H1 (cell line): ENCODE measurements at regions not wholly inside any gene's neighbourhood (a gene's known extent, or its start where the extent isn't known, plus 50 kb on each side); places are given as distances from the start of the nearest gene placed in this dataset.

Experiments used
- CTCF ChIA-PET: fragments of 300-600 bp; sonication (Branson Sonifier 250); formaldehyde crosslinking; loops from one replicate; lab custom pipeline; 2021; ENCODE audit not compliant: partially characterized antibody; lab: Charles Lee
- POLR2A ChIA-PET: fragments of 300-600 bp; sonication (Branson Sonifier 250); formaldehyde crosslinking; loops from one replicate; lab custom pipeline; 2021; ENCODE audit warnings: inconsistent platforms; ENCODE audit not compliant: partially characterized antibody; lab: Charles Lee
- DNase-seq, 2 experiments: peaks; one replicate each; pipeline versions ENCODE4 v3.0.0 to v3.0.0-alpha.2; 2010 to 2022; ENCODE audit warnings: low spot score in 2 of 2, low read depth in 1 of 2, mixed read lengths in 1 of 2
- FAIRE-seq: peaks from 2 replicates; lab custom pipeline; 2011; peaks lifted over from hg19 to GRCh38; lab: Jason Lieb, UNC
- H2AFZ ChIP-seq: 2 replicates; pipeline ENCODE4 v1.8.1; 2012; ENCODE audit warnings: low read length, inconsistent platforms
- H2AK5ac ChIP-seq: 2 replicates; pipeline ENCODE4 v1.6.1; 2013; ENCODE audit warnings: low read depth, low read length
- H2BK120ac ChIP-seq: replicated peaks from 2 replicates; pipeline ENCODE3; 2013; ENCODE audit warnings: low read depth, low read length, inconsistent platforms
- H2BK12ac ChIP-seq: 2 replicates; pipeline ENCODE4 v1.6.1; 2013; ENCODE audit warnings: low read depth, low read length
- H2BK15ac ChIP-seq: 2 replicates; pipeline ENCODE4 v1.6.1; 2013; ENCODE audit warnings: low read length
- H2BK20ac ChIP-seq: 2 replicates; pipeline ENCODE4 v1.6.1; 2013; ENCODE audit warnings: low read length
- H2BK5ac ChIP-seq: 2 replicates; pipeline ENCODE4 v1.6.1; 2013; ENCODE audit warnings: low read depth, low read length
- H3K14ac ChIP-seq: 2 replicates; pipeline ENCODE4 v1.6.1; 2013; ENCODE audit warnings: inconsistent platforms; ENCODE audit not compliant: insufficient read length
- H3K18ac ChIP-seq: 2 replicates; pipeline ENCODE4 v1.6.1; 2013; ENCODE audit warnings: low read length; ENCODE audit errors: extremely low read depth
- H3K23ac ChIP-seq: 2 replicates; pipeline ENCODE4 v1.6.1; 2013; ENCODE audit warnings: inconsistent platforms; ENCODE audit not compliant: insufficient read length
- H3K23me2 ChIP-seq: 2 replicates; pipeline ENCODE4 v1.6.1; 2013; ENCODE audit warnings: low read depth, low read length
- H3K27ac ChIP-seq: 2 replicates; pipeline ENCODE4 v1.6.1; 2011; ENCODE audit warnings: low read depth, low read length, inconsistent platforms
- H3K27me3 ChIP-seq, 4 experiments: replicated peaks in 1 of 4; 1 replicate in 1 of 4; 2 replicates in 3 of 4; pipeline versions ENCODE4 v1.6.1 to v1.8.1; 2011 to 2013; ENCODE audit warnings: low read length in 3 of 4, mild to moderate bottlenecking in 3 of 4, inconsistent platforms in 2 of 4, mixed read lengths in 2 of 4, moderate library complexity in 1 of 4; ENCODE audit not compliant: control insufficient read depth in 3 of 4, insufficient read depth in 3 of 4; ENCODE audit errors: extremely low read depth in 1 of 4
- H3K36me3 ChIP-seq, 4 experiments: 2 replicates each; pipeline versions ENCODE4 v1.6.1 to v1.8.1; 2011 to 2013; ENCODE audit warnings: mild to moderate bottlenecking in 4 of 4, low read length in 3 of 4, moderate library complexity in 2 of 4, control low read depth in 1 of 4, inconsistent platforms in 1 of 4; ENCODE audit not compliant: insufficient read depth in 4 of 4, control insufficient read depth in 2 of 4
- H3K4ac ChIP-seq: replicated peaks from 2 replicates; pipeline ENCODE3; 2013; ENCODE audit warnings: low read length, low read depth, mixed read lengths, inconsistent platforms; ENCODE audit not compliant: insufficient read length
- H3K4me1 ChIP-seq, 4 experiments: replicated peaks in 1 of 4; 1 replicate in 1 of 4; 2 replicates in 3 of 4; pipeline versions ENCODE4 v1.6.1 to v1.8.1; 2011 to 2013; ENCODE audit warnings: low read length in 3 of 4, inconsistent platforms in 2 of 4, mixed read lengths in 1 of 4; ENCODE audit not compliant: insufficient read depth in 4 of 4, control insufficient read depth in 3 of 4
- H3K4me2 ChIP-seq, 2 experiments: 2 replicates each; pipeline versions ENCODE4 v1.6.1 to v1.8.1; 2011 to 2013; ENCODE audit warnings: low read depth in 2 of 2, low read length in 2 of 2, control low read depth in 1 of 2, inconsistent platforms in 1 of 2, mild to moderate bottlenecking in 1 of 2; ENCODE audit not compliant: insufficient read depth in 1 of 2
- H3K4me3 ChIP-seq, 4 experiments: fragments of 200-600, 300-600 bp in 1 of 4; sonication (generic), shearing (Covaris generic), sonication (Bioruptor Twin) in 1 of 4; 2 replicates each; pipeline versions ENCODE4 v1.5.1 to v1.8.1; 2011 to 2016; ENCODE audit warnings: low read length in 4 of 4, low read depth in 3 of 4, control low read depth in 2 of 4, inconsistent platforms in 2 of 4, mild to moderate bottlenecking in 2 of 4, mixed read lengths in 1 of 4, moderate library complexity in 1 of 4; ENCODE audit not compliant: insufficient read depth in 2 of 4; ENCODE audit errors: extremely low read depth in 1 of 4
- H3K56ac ChIP-seq: replicated peaks from 2 replicates; pipeline ENCODE3; 2013; ENCODE audit warnings: low read depth, mild to moderate bottlenecking, mixed read lengths, low read length, inconsistent platforms; ENCODE audit not compliant: insufficient read length
- H3K79me1 ChIP-seq: 2 replicates; pipeline ENCODE4 v1.6.1; 2013; ENCODE audit warnings: low read depth, low read length, control low read depth
- H3K79me2 ChIP-seq, 2 experiments: 2 replicates each; pipeline versions ENCODE4 v1.6.1 to v1.8.1; 2012 to 2013; ENCODE audit warnings: low read length in 2 of 2, mild to moderate bottlenecking in 2 of 2, inconsistent platforms in 1 of 2; ENCODE audit not compliant: insufficient read depth in 2 of 2, control insufficient read depth in 1 of 2
- H3K9ac ChIP-seq, 4 experiments: replicated peaks in 1 of 4; 1 replicate in 1 of 4; 2 replicates in 3 of 4; pipeline versions ENCODE4 v1.6.1 to v1.8.1; 2011 to 2013; ENCODE audit warnings: low read depth in 3 of 4, low read length in 3 of 4, control low read depth in 2 of 4, mild to moderate bottlenecking in 2 of 4, moderate library complexity in 2 of 4, inconsistent platforms in 1 of 4; ENCODE audit errors: extremely low read depth in 1 of 4
- H3K9me3 ChIP-seq, 2 experiments: 2 replicates each; pipeline versions ENCODE4 v1.6.1 to v1.8.1; 2012 to 2013; ENCODE audit warnings: mild to moderate bottlenecking in 2 of 2, moderate library complexity in 2 of 2, control low read depth in 1 of 2, inconsistent platforms in 1 of 2, low read depth in 1 of 2, low read length in 1 of 2, mixed read lengths in 1 of 2; ENCODE audit not compliant: insufficient read depth in 2 of 2
- H4K20me1 ChIP-seq, 2 experiments: replicated peaks in 1 of 2; 2 replicates each; pipeline versions ENCODE3 to v1.8.1; 2011 to 2013; ENCODE audit warnings: inconsistent platforms in 2 of 2, low read length in 2 of 2, mild to moderate bottlenecking in 1 of 2; ENCODE audit not compliant: insufficient read depth in 2 of 2, control insufficient read depth in 1 of 2
- H4K5ac ChIP-seq: 2 replicates; pipeline ENCODE4 v1.6.1; 2013; ENCODE audit warnings: low read length, low read depth, mixed read lengths, inconsistent platforms; ENCODE audit not compliant: insufficient read length
- H4K8ac ChIP-seq: 2 replicates; pipeline ENCODE4 v1.8.0; 2013; ENCODE audit warnings: mild to moderate bottlenecking, moderate library complexity, low read length, inconsistent platforms; ENCODE audit not compliant: insufficient read depth; ENCODE audit errors: extremely low read depth
- H4K91ac ChIP-seq: replicated peaks from 2 replicates; pipeline ENCODE3; 2013; ENCODE audit warnings: low read length, mixed read lengths, inconsistent platforms; ENCODE audit not compliant: insufficient read length
- CBX5 ChIP-seq: fragments of 300-800, 300-1000 bp; sonication (generic); IDR thresholded peaks from 2 replicates; pipeline ENCODE4 v1.7.1; 2016; ENCODE audit warnings: antibody characterized with exemption, low read length, low read depth
- CBX8 ChIP-seq: fragments of 300-800, 300-1000 bp; sonication (generic); IDR thresholded peaks from 2 replicates; pipeline ENCODE4 v1.7.1; 2016; ENCODE audit warnings: low read depth, low read length, borderline replicate concordance
- CHD1 ChIP-seq: IDR thresholded peaks from 2 replicates; pipeline ENCODE4 v1.6.1; 2012; ENCODE audit warnings: low read depth, low read length, improper control_type of control experiment
- FOSL1 ChIP-seq: IDR thresholded peaks from 2 replicates; pipeline ENCODE4 v1.6.1; 2011; ENCODE audit warnings: mild to moderate bottlenecking, low read depth, low read length, moderate library complexity; ENCODE audit not compliant: insufficient read depth
- JUND ChIP-seq: IDR thresholded peaks from 2 replicates; pipeline ENCODE4 v1.6.1; 2011; ENCODE audit warnings: mild to moderate bottlenecking, improper control_type of control experiment, low read length
- NANOG ChIP-seq: IDR thresholded peaks from 2 replicates; pipeline ENCODE4 v1.6.1; 2011; ENCODE audit warnings: low read length, low read depth, mild to moderate bottlenecking, inconsistent platforms; ENCODE audit not compliant: insufficient read depth, poor library complexity, severe bottlenecking
- RBBP5 ChIP-seq: IDR thresholded peaks from 2 replicates; pipeline ENCODE4 v1.7.1; 2012; ENCODE audit warnings: low read depth, mild to moderate bottlenecking, inconsistent platforms, low read length, moderate library complexity, borderline replicate concordance
- RFX5 ChIP-seq: IDR thresholded peaks from 2 replicates; pipeline ENCODE4 v1.6.1; 2011; ENCODE audit warnings: low read depth, low read length, improper control_type of control experiment, borderline replicate concordance
- SIN3A ChIP-seq, 2 experiments: IDR thresholded peaks in 1 of 2; conservative IDR thresholded peaks in 1 of 2; 2 replicates each; pipeline ENCODE4 v1.6.1; 2011 to 2012; ENCODE audit warnings: low read length in 2 of 2, improper control_type of control experiment in 1 of 2, low read depth in 1 of 2, mild to moderate bottlenecking in 1 of 2
- SP4 ChIP-seq: IDR thresholded peaks from 2 replicates; pipeline ENCODE4 v1.6.1; 2012; ENCODE audit warnings: low read length, inconsistent platforms
- TF ChIP-seq, protein P1 (sequence below), 3 experiments: IDR thresholded peaks; 1 replicate in 2 of 3; 2 replicates in 1 of 3; pipeline versions ENCODE4 v1.5.1 to v1.6.1; 2011; ENCODE audit warnings: low read length in 3 of 3, mild to moderate bottlenecking in 3 of 3, inconsistent platforms in 2 of 3, low read depth in 1 of 3, moderate library complexity in 1 of 3; ENCODE audit not compliant: insufficient read depth in 1 of 3; ENCODE audit errors: control extremely low read depth in 1 of 3
- TF ChIP-seq, protein P2 (sequence below): IDR thresholded peaks from 2 replicates; pipeline ENCODE4 v1.6.1; 2012; ENCODE audit warnings: inconsistent platforms

DNA sequence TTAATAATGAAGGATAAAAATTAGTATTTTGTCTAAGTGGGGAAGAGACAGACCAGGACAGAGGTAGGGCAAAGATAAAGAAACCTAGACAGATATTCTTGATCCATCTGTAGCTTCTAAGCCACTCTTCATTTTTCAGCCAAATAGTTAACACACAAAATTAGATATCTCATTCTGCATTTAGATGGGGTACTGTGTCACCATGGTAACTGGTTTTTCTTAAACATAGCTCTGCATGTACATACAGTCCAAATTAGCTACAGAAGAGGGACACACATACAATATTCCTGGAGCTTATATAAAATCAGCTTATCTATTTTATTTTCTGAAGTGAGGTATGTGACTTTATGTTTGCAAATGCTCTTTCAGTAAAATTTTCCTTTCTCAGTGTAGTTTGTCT, 393.7 kb downstream of the PPP3CA start:
- no peak overlapping the region for H3K4ac ChIP-seq
- H3K27me3 ChIP-seq: no peaks in the 10 kb centered on the region; a peak in 1 of 7 replicates
- H4K91ac ChIP-seq: no peak overlapping the region
- H3K23me2 ChIP-seq: peaks cover 2% of the 10 kb centered on the region; the same call in 1 of the 2 replicates
- H2BK5ac ChIP-seq: no peak overlapping the region
- no peak overlapping the region for H3K4me2 ChIP-seq
- no peak overlapping the region for H2AK5ac ChIP-seq
- no peak overlapping the region for H2AFZ ChIP-seq
- no peak overlapping the region for H3K14ac ChIP-seq
- H3K18ac ChIP-seq: no peak overlapping the region
- no peak overlapping the region for H3K9ac ChIP-seq
- H3K4me1 ChIP-seq: peaks cover 0 to 3% (median under 1%) of the 10 kb centered on the region in 4 experiments; a peak in 2 of 7 replicates
- no peak for FAIRE-seq
- H3K4me3 ChIP-seq: no peak overlapping the region
- no peak overlapping the region for H2BK20ac ChIP-seq
- no peak for DNase-seq
- ChIA-PET CTCF (interaction anchor here (0.8 to 1.5 kb wide), 4 partner anchors 11 to 105 kb away, joined by 3 to 4 read pairs (median 3); no protein-coding TSS in a partner anchor), POLR2A (no interaction called here)
- no peaks in the 10 kb centered on the region for H3K36me3 ChIP-seq
- no peak overlapping the region for H3K23ac ChIP-seq
- no peaks in the 10 kb centered on the region for H3K9me3 ChIP-seq
- H3K79me2 ChIP-seq: no peaks in the 10 kb centered on the region
- no peaks in the 10 kb centered on the region for H3K79me1 ChIP-seq
- no peak overlapping the region for H4K8ac ChIP-seq
- no peak overlapping the region for H4K5ac ChIP-seq
- no peak for TF ChIP-seq SP4
- no peak for TF ChIP-seq SIN3A (conservative IDR thresholded peaks at IDR 0.05 in 1 of 2, IDR thresholded peaks at IDR 0.05 in 1 of 2; ENCODE audit: low read depth in 1 of 2, low read length in 2 of 2)
- TF ChIP-seq, protein P1, sequence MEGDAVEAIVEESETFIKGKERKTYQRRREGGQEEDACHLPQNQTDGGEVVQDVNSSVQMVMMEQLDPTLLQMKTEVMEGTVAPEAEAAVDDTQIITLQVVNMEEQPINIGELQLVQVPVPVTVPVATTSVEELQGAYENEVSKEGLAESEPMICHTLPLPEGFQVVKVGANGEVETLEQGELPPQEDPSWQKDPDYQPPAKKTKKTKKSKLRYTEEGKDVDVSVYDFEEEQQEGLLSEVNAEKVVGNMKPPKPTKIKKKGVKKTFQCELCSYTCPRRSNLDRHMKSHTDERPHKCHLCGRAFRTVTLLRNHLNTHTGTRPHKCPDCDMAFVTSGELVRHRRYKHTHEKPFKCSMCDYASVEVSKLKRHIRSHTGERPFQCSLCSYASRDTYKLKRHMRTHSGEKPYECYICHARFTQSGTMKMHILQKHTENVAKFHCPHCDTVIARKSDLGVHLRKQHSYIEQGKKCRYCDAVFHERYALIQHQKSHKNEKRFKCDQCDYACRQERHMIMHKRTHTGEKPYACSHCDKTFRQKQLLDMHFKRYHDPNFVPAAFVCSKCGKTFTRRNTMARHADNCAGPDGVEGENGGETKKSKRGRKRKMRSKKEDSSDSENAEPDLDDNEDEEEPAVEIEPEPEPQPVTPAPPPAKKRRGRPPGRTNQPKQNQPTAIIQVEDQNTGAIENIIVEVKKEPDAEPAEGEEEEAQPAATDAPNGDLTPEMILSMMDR (IDR thresholded peaks at IDR 0.05; ENCODE audit: control extremely low read depth in 1 of 3, insufficient read depth in 1 of 3, low read depth in 1 of 3, low read length in 3 of 3): no peak
- no peak for TF ChIP-seq RBBP5
- no peak for TF ChIP-seq CHD1
- no peak for TF ChIP-seq JUND
- no peak for TF ChIP-seq RFX5
- TF ChIP-seq FOSL1: no peak
- no peak for TF ChIP-seq NANOG
- no peak for TF ChIP-seq CBX5
- TF ChIP-seq, protein P2, sequence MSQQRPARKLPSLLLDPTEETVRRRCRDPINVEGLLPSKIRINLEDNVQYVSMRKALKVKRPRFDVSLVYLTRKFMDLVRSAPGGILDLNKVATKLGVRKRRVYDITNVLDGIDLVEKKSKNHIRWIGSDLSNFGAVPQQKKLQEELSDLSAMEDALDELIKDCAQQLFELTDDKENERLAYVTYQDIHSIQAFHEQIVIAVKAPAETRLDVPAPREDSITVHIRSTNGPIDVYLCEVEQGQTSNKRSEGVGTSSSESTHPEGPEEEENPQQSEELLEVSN: no peak
- no peak for TF ChIP-seq CBX8
- H4K20me1 ChIP-seq: no peaks in the 10 kb centered on the region
- no peak overlapping the region for H2BK12ac ChIP-seq
- H3K56ac ChIP-seq: no peak overlapping the region
- no peak overlapping the region for H2BK120ac ChIP-seq
- no peak overlapping the region for H2BK15ac ChIP-seq
- H3K27ac ChIP-seq: no peak overlapping the region
